GM12891 (cell line): ENCODE measurements at regions not wholly inside any gene's neighbourhood (a gene's known extent, or its start where the extent isn't known, plus 50 kb on each side); places are given as distances from the start of the nearest gene placed in this dataset.

Experiments
- DNase-seq: peaks from one replicate; pipeline ENCODE4 v3.0.0; 2011; ENCODE audit warnings: low spot score; ENCODE audit not compliant: insufficient read length
- FAIRE-seq: peaks from 2 replicates; lab custom pipeline; 2011; peaks lifted over from hg19 to GRCh38; lab: Jason Lieb, UNC
- PAX5 ChIP-seq: IDR thresholded peaks from 2 replicates; pipeline ENCODE4 v1.6.1; 2011; ENCODE audit warnings: low read length, moderate library complexity, mild to moderate bottlenecking; ENCODE audit not compliant: insufficient read depth, severe bottlenecking
- POLR2A ChIP-seq: IDR thresholded peaks from 2 replicates; pipeline ENCODE4 v1.6.1; 2011; ENCODE audit warnings: low read depth, low read length, control low read depth
- POLR2AphosphoS5 ChIP-seq: IDR thresholded peaks from 2 replicates; pipeline ENCODE4 v1.6.1; 2011; ENCODE audit warnings: low read depth, low read length, control low read depth
- POU2F2 ChIP-seq: IDR thresholded peaks from 2 replicates; pipeline ENCODE4 v1.6.1; 2011; ENCODE audit warnings: low read depth, mild to moderate bottlenecking, control low read depth, low read length, moderate library complexity
- SPI1 ChIP-seq: IDR thresholded peaks from 2 replicates; pipeline ENCODE4 v1.6.1; 2011; ENCODE audit warnings: low read depth, low read length, control low read depth
- TAF1 ChIP-seq: IDR thresholded peaks from 2 replicates; pipeline ENCODE4 v1.6.1; 2011; ENCODE audit warnings: low read depth, low read length, control low read depth

GRCh38 chrX:110588853-110589252 lies 206.8 kb downstream of the CHRDL1 start:
- DNase-seq (no peak), FAIRE-seq (no peak)
- TF ChIP-seq PAX5 (no peak), POLR2AphosphoS5 (no peak), SPI1 (no peak), POU2F2 (no peak), POLR2A (no peak), TAF1 (no peak)

GRCh38 chrX:110600745-110601310 lies 194.8 kb downstream of the CHRDL1 start:
- FAIRE-seq (no peak), DNase-seq (no peak)
- no peak for TF ChIP-seq POLR2A
- TF ChIP-seq POU2F2: no peak
- no peak for TF ChIP-seq POLR2AphosphoS5
- TF ChIP-seq PAX5: no peak
- no peak for TF ChIP-seq SPI1
- TF ChIP-seq TAF1: no peak

GRCh38 chrX:110614596-110614995 lies 181.0 kb downstream of the CHRDL1 start:
- FAIRE-seq (no peak), DNase-seq (no peak)
- no peak for TF ChIP-seq PAX5
